Keratinocyte (primary cell): ENCODE measurements at regions not wholly inside any gene's neighbourhood (a gene's known extent, or its start where the extent isn't known, plus 50 kb on each side); places are given as distances from the start of the nearest gene placed in this dataset.

Experiments
- DNase-seq: peaks from one replicate; pipeline ENCODE4 v3.0.0-alpha.2; 2011; ENCODE audit warnings: low read depth, missing footprints, low spot score
- FAIRE-seq: peaks from 2 replicates; lab custom pipeline; 2011; peaks lifted over from hg19 to GRCh38; lab: Jason Lieb, UNC
- H2AFZ ChIP-seq: 2 replicates; pipeline ENCODE4 v1.6.0; 2012; ENCODE audit warnings: low read length, control low read depth, inconsistent platforms; ENCODE audit not compliant: control insufficient read depth
- H3K27ac ChIP-seq: 2 replicates; pipeline ENCODE4 v1.5.1; 2011; ENCODE audit warnings: low read length; ENCODE audit not compliant: control insufficient read depth, insufficient read depth
- H3K27me3 ChIP-seq: 3 replicates; pipeline ENCODE4 v1.6.0; 2011; ENCODE audit warnings: low read length; ENCODE audit not compliant: control insufficient read depth, insufficient read depth; ENCODE audit errors: extremely low read depth
- H3K36me3 ChIP-seq, 2 experiments: 2 replicates in 1 of 2; 3 replicates in 1 of 2; pipeline ENCODE4 v1.5.1; 2011; ENCODE audit warnings: low read length in 2 of 2, mild to moderate bottlenecking in 1 of 2; ENCODE audit not compliant: control insufficient read depth in 2 of 2, insufficient read depth in 2 of 2; ENCODE audit errors: extremely low read depth in 1 of 2
- H3K4me1 ChIP-seq: 3 replicates; pipeline ENCODE4 v1.5.1; 2011; ENCODE audit warnings: low read length; ENCODE audit not compliant: control insufficient read depth, insufficient read depth; ENCODE audit errors: extremely low read depth
- H3K4me2 ChIP-seq: 3 replicates; pipeline ENCODE4 v1.6.0; 2011; ENCODE audit warnings: low read depth, low read length; ENCODE audit not compliant: control insufficient read depth, insufficient read depth; ENCODE audit errors: extremely low read depth
- H3K4me3 ChIP-seq, 3 experiments: fragments of 200-600 bp in 1 of 3; sonication (generic) in 1 of 3; 2 replicates in 2 of 3; 3 replicates in 1 of 3; pipeline ENCODE4 v1.5.1; 2011 to 2016; ENCODE audit warnings: low read length in 3 of 3, mild to moderate bottlenecking in 3 of 3, control low read depth in 2 of 3, inconsistent platforms in 1 of 3, low read depth in 1 of 3, mixed read lengths in 1 of 3, mixed run types in 1 of 3, moderate library complexity in 1 of 3; ENCODE audit not compliant: control insufficient read depth in 2 of 3, insufficient read depth in 2 of 3; ENCODE audit errors: extremely low read depth in 1 of 3
- H3K79me2 ChIP-seq: 2 replicates; pipeline ENCODE4 v1.6.0; 2012; ENCODE audit warnings: low read length; ENCODE audit not compliant: control insufficient read depth, insufficient read depth
- H3K9ac ChIP-seq: 3 replicates; pipeline ENCODE4 v1.6.0; 2011; ENCODE audit warnings: low read length; ENCODE audit not compliant: control insufficient read depth, insufficient read depth; ENCODE audit errors: extremely low read depth
- H3K9me1 ChIP-seq: 3 replicates; pipeline ENCODE4 v1.6.0; 2011; ENCODE audit warnings: low read length; ENCODE audit not compliant: control insufficient read depth, insufficient read depth; ENCODE audit errors: extremely low read depth
- H3K9me3 ChIP-seq: 2 replicates; pipeline ENCODE4 v1.5.1; 2012; ENCODE audit warnings: low read depth, low read length; ENCODE audit not compliant: control insufficient read depth
- H4K20me1 ChIP-seq: 3 replicates; pipeline ENCODE4 v1.6.0; 2011; ENCODE audit warnings: low read length; ENCODE audit not compliant: control insufficient read depth, insufficient read depth; ENCODE audit errors: extremely low read depth
- EZH2 ChIP-seq: IDR thresholded peaks from one replicate; pipeline ENCODE4 v1.6.1; 2012; ENCODE audit warnings: inconsistent platforms, mild to moderate bottlenecking, low read length, moderate library complexity
- dilution Hi-C: fragments of 300-500 bp; cut with MboI; formaldehyde crosslinking; loops from one replicate; pipeline ENCODE4 v1.7.0; 2020; ENCODE audit warnings: low sequenced_read_pairs; ENCODE audit not compliant: extremely low pct_ligation_motif_present
- TF ChIP-seq, protein P1 (sequence below), 3 experiments: IDR thresholded peaks in 1 of 3; conservative IDR thresholded peaks in 1 of 3; optimal IDR thresholded peaks in 1 of 3; 2 replicates in 2 of 3; 3 replicates in 1 of 3; pipeline versions ENCODE3 to v1.5.1; 2011; ENCODE audit warnings: low read length in 3 of 3, mild to moderate bottlenecking in 3 of 3, moderate library complexity in 2 of 3, control low read depth in 1 of 3, inconsistent platforms in 1 of 3; ENCODE audit not compliant: insufficient read depth in 2 of 3; ENCODE audit errors: extremely low read depth in 1 of 3

GRCh38 chr7:25437308-25437707 lies 209.0 kb upstream of the NPVF start:
- Histone ChIP-seq H3K9me1 (no peaks in the 10 kb centered on the region), H3K79me2 (no peaks in the 10 kb centered on the region), H3K4me3 (no peak overlapping the region), H3K36me3 (no peaks in the 10 kb centered on the region), H4K20me1 (no peaks in the 10 kb centered on the region), H3K27ac (no peak overlapping the region), H3K27me3 (no peaks in the 10 kb centered on the region), H3K9ac (no peak overlapping the region), H3K9me3 (no peaks in the 10 kb centered on the region), H2AFZ (no peak overlapping the region), H3K4me2 (no peak overlapping the region), H3K4me1 (no peaks in the 10 kb centered on the region)
- dilution Hi-C loops, result no loop called here
- no peak for FAIRE-seq
- TF ChIP-seq EZH2, result no peak
- TF ChIP-seq, protein P1, sequence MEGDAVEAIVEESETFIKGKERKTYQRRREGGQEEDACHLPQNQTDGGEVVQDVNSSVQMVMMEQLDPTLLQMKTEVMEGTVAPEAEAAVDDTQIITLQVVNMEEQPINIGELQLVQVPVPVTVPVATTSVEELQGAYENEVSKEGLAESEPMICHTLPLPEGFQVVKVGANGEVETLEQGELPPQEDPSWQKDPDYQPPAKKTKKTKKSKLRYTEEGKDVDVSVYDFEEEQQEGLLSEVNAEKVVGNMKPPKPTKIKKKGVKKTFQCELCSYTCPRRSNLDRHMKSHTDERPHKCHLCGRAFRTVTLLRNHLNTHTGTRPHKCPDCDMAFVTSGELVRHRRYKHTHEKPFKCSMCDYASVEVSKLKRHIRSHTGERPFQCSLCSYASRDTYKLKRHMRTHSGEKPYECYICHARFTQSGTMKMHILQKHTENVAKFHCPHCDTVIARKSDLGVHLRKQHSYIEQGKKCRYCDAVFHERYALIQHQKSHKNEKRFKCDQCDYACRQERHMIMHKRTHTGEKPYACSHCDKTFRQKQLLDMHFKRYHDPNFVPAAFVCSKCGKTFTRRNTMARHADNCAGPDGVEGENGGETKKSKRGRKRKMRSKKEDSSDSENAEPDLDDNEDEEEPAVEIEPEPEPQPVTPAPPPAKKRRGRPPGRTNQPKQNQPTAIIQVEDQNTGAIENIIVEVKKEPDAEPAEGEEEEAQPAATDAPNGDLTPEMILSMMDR (optimal IDR thresholded peaks at IDR 0.05 in 1 of 3, IDR thresholded peaks at IDR 0.05 in 1 of 3, conservative IDR thresholded peaks at IDR 0.05 in 1 of 3; ENCODE audit: extremely low read depth in 1 of 3, insufficient read depth in 2 of 3, low read length in 3 of 3), result no peak
- DNase-seq, result no peak

DNA sequence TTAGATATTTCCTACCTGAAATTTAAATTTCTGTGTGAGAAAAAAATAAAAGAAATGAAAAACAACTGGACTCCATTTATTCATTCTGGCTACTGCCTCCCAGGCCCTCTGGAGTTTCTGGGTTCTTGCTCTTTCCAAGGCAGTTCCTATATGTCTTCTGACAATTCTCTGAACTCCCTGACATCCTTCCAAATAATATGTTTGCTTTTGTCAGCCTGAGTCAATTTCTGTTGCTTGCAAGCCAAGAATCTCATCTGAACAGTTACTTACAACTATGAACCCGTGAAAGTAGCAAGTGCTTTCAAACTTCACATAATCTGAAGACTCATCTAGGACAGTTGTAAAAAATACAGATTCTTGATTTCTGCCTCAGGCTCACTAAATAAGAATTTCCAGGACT lies 216.7 kb upstream of the NPVF start:
- Histone ChIP-seq H2AFZ (no peak overlapping the region), H3K9ac (no peak overlapping the region), H3K79me2 (no peaks in the 10 kb centered on the region), H3K9me3 (no peaks in the 10 kb centered on the region), H3K4me3 (no peak overlapping the region), H3K4me1 (no peaks in the 10 kb centered on the region), H3K4me2 (no peak overlapping the region), H3K9me1 (no peaks in the 10 kb centered on the region), H4K20me1 (no peaks in the 10 kb centered on the region), H3K36me3 (no peaks in the 10 kb centered on the region), H3K27me3 (no peaks in the 10 kb centered on the region), H3K27ac (no peak overlapping the region)
- DNase-seq (no peak), FAIRE-seq (no peak)
- TF ChIP-seq, protein P1 (optimal IDR thresholded peaks at IDR 0.05 in 1 of 3, IDR thresholded peaks at IDR 0.05 in 1 of 3, conservative IDR thresholded peaks at IDR 0.05 in 1 of 3; ENCODE audit: extremely low read depth in 1 of 3, insufficient read depth in 2 of 3, low read length in 3 of 3), result no peak
- TF ChIP-seq EZH2, result no peak
- dilution Hi-C loops, result no loop called here
